Stomach (tissue), 4 donors: ENCODE measurements at regions not wholly inside any gene's neighbourhood (a gene's known extent, or its start where the extent isn't known, plus 50 kb on each side); places are given as distances from the start of the nearest gene placed in this dataset.

Source experiments
- CTCF ChIP-seq, 7 experiments: fragments of 450-650 bp in 4 of 7; fragments of 200-600 bp in 3 of 7; sonication (generic) in 3 of 7; IDR thresholded peaks; one replicate each; pipeline ENCODE4 v1.5.1; 2016 to 2019; ENCODE audit warnings: antibody characterized with exemption in 7 of 7, control low read depth in 2 of 7, mild to moderate bottlenecking in 1 of 7
- EP300 ChIP-seq: sonication (generic); formaldehyde crosslinking; IDR thresholded peaks from one replicate; pipeline ENCODE4 v1.6.1; 2017; ENCODE audit warnings: antibody characterized with exemption
- POLR2A ChIP-seq, 4 donors: fragments of 450-650 bp; IDR thresholded peaks; one replicate each; pipeline ENCODE4 v1.6.1; 2016; ENCODE audit warnings: antibody characterized with exemption in 4 of 4, control low read depth in 2 of 4, mild to moderate bottlenecking in 1 of 4, moderate library complexity in 1 of 4
- POLR2AphosphoS5 ChIP-seq, 3 donors: sonication (generic); formaldehyde crosslinking; IDR thresholded peaks; one replicate each; pipeline ENCODE4 v1.6.1; 2016; ENCODE audit warnings: antibody characterized with exemption in 3 of 3

GRCh38 chr10:107848726-107849360 is 684.3 kb upstream of the SORCS1 start:
- TF ChIP-seq POLR2AphosphoS5 (IDR thresholded peaks at IDR 0.05) (no peak), CTCF (IDR thresholded peaks at IDR 0.05) (no peak), POLR2A (IDR thresholded peaks at IDR 0.05) (no peak), EP300 (no peak)
